H9 (cell line): ENCODE measurements at regions not wholly inside any gene's neighbourhood (a gene's known extent, or its start where the extent isn't known, plus 50 kb on each side); places are given as distances from the start of the nearest gene placed in this dataset.
A peak's percentile ranks its signal among the peaks of the same experiment; 100 is the strongest.

Source experiments
- DNase-seq: peaks from one replicate; pipeline ENCODE4 v3.0.0-alpha.2; 2017
- H2AFZ ChIP-seq: one replicate; pipeline ENCODE4 v1.6.1; 2013; ENCODE audit warnings: mild to moderate bottlenecking, low read length, control low read depth, moderate library complexity
- H2AK5ac ChIP-seq: 2 replicates; pipeline ENCODE4 v1.6.1; 2013; ENCODE audit warnings: low read length, control low read depth, mixed read lengths; ENCODE audit not compliant: insufficient read length
- H2BK120ac ChIP-seq: one replicate; pipeline ENCODE4 v1.6.1; 2013; ENCODE audit warnings: low read depth, mild to moderate bottlenecking, low read length, control low read depth, inconsistent platforms; ENCODE audit not compliant: poor library complexity, severe bottlenecking
- H2BK12ac ChIP-seq: 2 replicates; pipeline ENCODE4 v1.6.1; 2013; ENCODE audit warnings: low read length, control low read depth, mixed read lengths, low read depth; ENCODE audit not compliant: insufficient read length
- H2BK15ac ChIP-seq: 2 replicates; pipeline ENCODE4 v1.6.1; 2013; ENCODE audit warnings: low read depth, low read length, control low read depth
- H2BK20ac ChIP-seq: one replicate; pipeline ENCODE4 v1.6.1; 2013; ENCODE audit warnings: low read depth, mild to moderate bottlenecking, low read length, control low read depth, inconsistent platforms; ENCODE audit not compliant: poor library complexity, severe bottlenecking
- H2BK5ac ChIP-seq: 2 replicates; pipeline ENCODE4 v1.6.1; 2013; ENCODE audit warnings: low read length, control low read depth, mixed read lengths; ENCODE audit not compliant: insufficient read length
- H3K14ac ChIP-seq: 2 replicates; pipeline ENCODE4 v1.6.1; 2013; ENCODE audit warnings: low read length, control low read depth; ENCODE audit not compliant: insufficient read depth
- H3K18ac ChIP-seq: 2 replicates; pipeline ENCODE4 v1.6.1; 2013; ENCODE audit warnings: low read depth, mild to moderate bottlenecking, mixed read lengths, low read length, control low read depth; ENCODE audit not compliant: insufficient read length
- H3K23ac ChIP-seq: 2 replicates; pipeline ENCODE4 v1.6.1; 2013; ENCODE audit warnings: low read length, control low read depth, mixed read lengths, low read depth; ENCODE audit not compliant: insufficient read length
- H3K23me2 ChIP-seq: 2 replicates; pipeline ENCODE4 v1.6.1; 2013; ENCODE audit warnings: low read depth, mild to moderate bottlenecking, mixed read lengths, low read length, control low read depth; ENCODE audit not compliant: insufficient read length, poor library complexity, severe bottlenecking
- H3K27ac ChIP-seq: 2 replicates; pipeline ENCODE4 v1.5.1; 2013; ENCODE audit warnings: low read length, control low read depth, mixed read lengths, low read depth; ENCODE audit not compliant: insufficient read length
- H3K27me3 ChIP-seq: 2 replicates; pipeline ENCODE4 v1.6.1; 2013; ENCODE audit warnings: low read length, control low read depth, inconsistent platforms; ENCODE audit not compliant: insufficient read depth
- H3K4ac ChIP-seq: 2 replicates; pipeline ENCODE4 v1.6.1; 2013; ENCODE audit warnings: low read depth, mild to moderate bottlenecking, control low read depth, inconsistent platforms, low read length, moderate library complexity
- H3K4me1 ChIP-seq: 2 replicates; pipeline ENCODE4 v1.6.1; 2013; ENCODE audit warnings: low read length, control low read depth, inconsistent platforms; ENCODE audit not compliant: insufficient read depth
- H3K4me2 ChIP-seq: 2 replicates; pipeline ENCODE4 v1.6.1; 2013; ENCODE audit warnings: low read length, control low read depth, mixed read lengths; ENCODE audit not compliant: insufficient read length, insufficient read depth
- H3K56ac ChIP-seq: 2 replicates; pipeline ENCODE4 v1.6.1; 2013; ENCODE audit warnings: low read depth, mild to moderate bottlenecking, mixed read lengths, low read length, control low read depth; ENCODE audit not compliant: insufficient read length
- H3K79me1 ChIP-seq: 2 replicates; pipeline ENCODE4 v1.6.1; 2013; ENCODE audit warnings: low read depth, mild to moderate bottlenecking, moderate library complexity, low read length, control low read depth, inconsistent platforms; ENCODE audit not compliant: insufficient read depth, poor library complexity, severe bottlenecking
- H3K79me2 ChIP-seq: 2 replicates; pipeline ENCODE4 v1.6.1; 2013; ENCODE audit warnings: low read length, control low read depth, inconsistent platforms; ENCODE audit not compliant: insufficient read depth
- H3K9ac ChIP-seq: 2 replicates; pipeline ENCODE4 v1.6.1; 2013; ENCODE audit warnings: low read length, control low read depth, mixed read lengths; ENCODE audit not compliant: insufficient read length; ENCODE audit errors: extremely low read depth
- H3K9me3 ChIP-seq: one replicate; pipeline ENCODE4 v1.6.1; 2013; ENCODE audit warnings: low read depth, low read length, inconsistent platforms; ENCODE audit not compliant: control insufficient read depth
- H3T11ph ChIP-seq: one replicate; pipeline ENCODE4 v1.6.1; 2013; ENCODE audit warnings: mild to moderate bottlenecking, low read length, control low read depth, inconsistent platforms
- H4K20me1 ChIP-seq: one replicate; pipeline ENCODE4 v1.6.1; 2013; ENCODE audit not compliant: control insufficient read depth, insufficient read length, insufficient read depth
- H4K5ac ChIP-seq: 2 replicates; pipeline ENCODE4 v1.6.1; 2013; ENCODE audit warnings: low read depth, mild to moderate bottlenecking, mixed read lengths, low read length, control low read depth; ENCODE audit not compliant: insufficient read length
- H4K8ac ChIP-seq: replicated peaks from 2 replicates; pipeline ENCODE4 v1.6.1; 2013; ENCODE audit warnings: low read length, control low read depth, mixed read lengths, low read depth; ENCODE audit not compliant: insufficient read length
- H4K91ac ChIP-seq: 2 replicates; pipeline ENCODE4 v1.6.1; 2013; ENCODE audit warnings: low read depth, mild to moderate bottlenecking, moderate library complexity, mixed read lengths, low read length, control low read depth; ENCODE audit not compliant: insufficient read length
- H3K27ac Mint-ChIP-seq, 3 experiments: 2 replicates in 2 of 3; 3 replicates in 1 of 3; pipeline ENCODE4 v1.8.0; 2020 to 2021; ENCODE audit warnings: mixed read lengths in 3 of 3, mild to moderate bottlenecking in 1 of 3, moderate library complexity in 1 of 3
- H3K27me3 Mint-ChIP-seq: 2 replicates; pipeline ENCODE4 v1.8.0; 2021; ENCODE audit warnings: low read depth, mild to moderate bottlenecking, moderate library complexity, mixed read lengths
- H3K36me3 Mint-ChIP-seq, 3 experiments: 2 replicates in 2 of 3; 3 replicates in 1 of 3; pipeline ENCODE4 v1.8.0; 2020 to 2021; ENCODE audit warnings: low read depth in 3 of 3, mixed read lengths in 3 of 3; ENCODE audit not compliant: insufficient read depth in 1 of 3
- H3K4me1 Mint-ChIP-seq, 2 experiments: 2 replicates each; pipeline ENCODE4 v1.8.0; 2020; ENCODE audit warnings: mixed read lengths in 2 of 2
- H3K4me3 Mint-ChIP-seq, 2 experiments: 2 replicates in 1 of 2; 3 replicates in 1 of 2; pipeline ENCODE4 v1.8.0; 2020 to 2021; ENCODE audit warnings: mild to moderate bottlenecking in 2 of 2, mixed read lengths in 2 of 2, moderate library complexity in 1 of 2
- H3K9me3 Mint-ChIP-seq, 2 experiments: 2 replicates in 1 of 2; 3 replicates in 1 of 2; pipeline ENCODE4 v1.8.0; 2020; ENCODE audit warnings: mild to moderate bottlenecking in 2 of 2, mixed read lengths in 2 of 2, moderate library complexity in 1 of 2
- CTCF ChIP-seq: fragments of 200-600 bp; sonication (generic); conservative IDR thresholded peaks from 3 replicates; pipeline ENCODE4 v1.8.0; 2021; ENCODE audit warnings: antibody characterized with exemption, mild to moderate bottlenecking
- WGBS: extraction: QIAGEN DNeasy Blood & Tissue Kit; methylation state at CpG from one replicate; pipeline ENCODE4 v1.1.7; 2013; ENCODE audit warnings: missing lambda C conversion rate, low lambda C conversion rate, mixed read lengths; ENCODE audit not compliant: insufficient read length; ENCODE audit errors: extremely low coverage; 5-methylcytosine and 5-hydroxymethylcytosine counted together

GRCh38 chr4:65241257-65241997 lies 428.9 kb downstream of the EPHA5 start:
- Histone ChIP-seq H3K9ac (no peak overlapping the region), H3K4me2 (no peak overlapping the region), H3K79me1 (no peaks in the 10 kb centered on the region), H3K27ac (no peak overlapping the region), H4K91ac (no peak overlapping the region), H2BK12ac (no peak overlapping the region), H3K18ac (no peak overlapping the region), H3K27me3 (no peaks in the 10 kb centered on the region), H4K20me1 (no peaks in the 10 kb centered on the region), H2AFZ (no peak overlapping the region), H4K5ac (no peak overlapping the region), H3K79me2 (no peaks in the 10 kb centered on the region), H3K23me2 (no peaks in the 10 kb centered on the region), H2BK5ac (no peak overlapping the region), H3K23ac (no peak overlapping the region), H2BK20ac (no peak overlapping the region), H2AK5ac (no peak overlapping the region), H4K8ac (no peak overlapping the region), H3K9me3 (no peaks in the 10 kb centered on the region), H3K14ac (no peak overlapping the region), H3K4ac (no peak overlapping the region), H3K4me1 (no peaks in the 10 kb centered on the region; the same call in 1 of the 2 replicates), H2BK15ac (no peak overlapping the region), H3T11ph (no peak overlapping the region), H2BK120ac (no peak overlapping the region), H3K56ac (no peak overlapping the region)
- no CpG with 5 or more reads among the region's 26 CpGs for WGBS
- Mint-ChIP-seq H3K4me3 (no peak overlapping the region), H3K9me3 (no peaks in the 10 kb centered on the region; a peak in 1 of 5 replicates), H3K27me3 (no peaks in the 10 kb centered on the region), H3K27ac (peak overlapping the region in 1 of 3 experiments; percentile 59; a peak in 2 of 7 replicates), H3K4me1 (peaks cover 3 to 6% of the 10 kb centered on the region in 2 experiments; a peak in 3 of 4 replicates), H3K36me3 (no peaks in the 10 kb centered on the region)
- no peak for TF ChIP-seq CTCF
- DNase-seq = no peak
